ENCODE measurements at regions not wholly inside any gene's neighbourhood (a gene's known extent, or its start where the extent isn't known, plus 50 kb on each side); places are given as distances from the start of the nearest gene placed in this dataset.

- intact Hi-C loops (cut with micrococcal nuclease) = no loop called here
- Histone ChIP-seq H3K27ac (ENCODE audit: low read length) (no peak overlapping the region), H3K4me3 (ENCODE audit: low read length) (no peak overlapping the region), H4K20me1 (ENCODE audit: low read length) (no peaks in the 10 kb centered on the region), H3K9ac (ENCODE audit: low read length) (no peak overlapping the region), H3K79me2 (ENCODE audit: low read length) (no peaks in the 10 kb centered on the region), H3K9me3 (ENCODE audit: low read length) (no peaks in the 10 kb centered on the region), H2AFZ (ENCODE audit: low read length) (no peak overlapping the region), H3K4me1 (ENCODE audit: insufficient read depth, low read length) (no peaks in the 10 kb centered on the region), H3K4me2 (ENCODE audit: low read length) (no peak overlapping the region), H3K9me2 (replicated peaks; ENCODE audit: low read length) (no peaks in the 10 kb centered on the region), H3F3A (ENCODE audit: low read length, unreplicated experiment) (no peaks in the 10 kb centered on the region), H3K36me3 (ENCODE audit: low read depth, low read length) (no peaks in the 10 kb centered on the region), H3K27me3 (ENCODE audit: low read length) (peaks cover 7% of the 10 kb centered on the region)
- TF ChIP-seq EZH2 (IDR thresholded peaks at IDR 0.05; ENCODE audit: low read length, unreplicated experiment) (no peak), EZH2phosphoT487 (IDR thresholded peaks at IDR 0.05; ENCODE audit: borderline replicate concordance, low read length) (no peak), CTCF (conservative IDR thresholded peaks at IDR 0.05; ENCODE audit: low read depth, low read length) (no peak)
- ATAC-seq = no peak
- CTCF ChIA-PET = no interaction called here
- POLR2A ChIA-PET (ENCODE audit: unreplicated experiment) = no interaction called here
- DNase-seq = no peak
- BruUV-seq (replicated peaks) = no TSS peak
Observed at GRCh38 chr22:49643998-49644397, 183.7 kb downstream of the BRD1 start.

DNA sequence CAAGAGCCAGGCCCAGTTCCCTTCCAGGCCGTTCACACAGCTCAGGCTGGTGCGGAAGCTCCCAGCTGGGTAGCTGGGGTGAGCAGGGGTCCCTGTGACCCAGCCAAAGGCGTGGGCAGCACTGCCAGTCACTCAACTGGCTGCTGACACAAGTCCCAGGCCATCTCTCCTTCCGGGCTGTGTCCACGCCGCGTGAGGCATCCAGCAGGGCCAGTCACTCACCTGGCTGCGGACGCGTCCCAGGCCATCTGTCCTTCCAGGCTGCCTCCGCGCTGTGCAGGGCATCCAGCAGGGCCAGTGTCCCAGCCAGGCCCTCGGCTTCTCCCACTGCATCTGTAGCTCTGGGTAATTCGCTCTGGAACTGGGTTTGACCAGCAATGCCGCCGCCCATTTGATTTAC, 184.2 kb downstream of the BRD1 start:
- Histone ChIP-seq H3F3A (ENCODE audit: low read length, unreplicated experiment) (no peaks in the 10 kb centered on the region), H2AFZ (ENCODE audit: low read length) (no peak overlapping the region), H3K4me1 (ENCODE audit: insufficient read depth, low read length) (no peaks in the 10 kb centered on the region; the same call in 1 of the 2 replicates), H3K79me2 (ENCODE audit: low read length) (no peaks in the 10 kb centered on the region), H4K20me1 (ENCODE audit: low read length) (no peaks in the 10 kb centered on the region), H3K9me2 (replicated peaks; ENCODE audit: low read length) (no peaks in the 10 kb centered on the region), H3K9ac (ENCODE audit: low read length) (no peak overlapping the region), H3K4me2 (ENCODE audit: low read length) (no peak overlapping the region), H3K27me3 (ENCODE audit: low read length) (peaks cover 10% of the 10 kb centered on the region), H3K36me3 (ENCODE audit: low read depth, low read length) (no peaks in the 10 kb centered on the region), H3K4me3 (ENCODE audit: low read length) (no peak overlapping the region), H3K27ac (ENCODE audit: low read length) (no peak overlapping the region), H3K9me3 (ENCODE audit: low read length) (no peaks in the 10 kb centered on the region)
- DNase-seq = no peak
- BruUV-seq (replicated peaks) = no TSS peak
- ChIA-PET POLR2A (ENCODE audit: unreplicated experiment) (no interaction called here), CTCF (no interaction called here)
- TF ChIP-seq EZH2 (IDR thresholded peaks at IDR 0.05; ENCODE audit: low read length, unreplicated experiment) (no peak), EZH2phosphoT487 (IDR thresholded peaks at IDR 0.05; ENCODE audit: borderline replicate concordance, low read length) (no peak), CTCF (conservative IDR thresholded peaks at IDR 0.05; ENCODE audit: low read depth, low read length) (no peak)
- no peak for ATAC-seq
- intact Hi-C loops (cut with micrococcal nuclease) = no loop called here

- Histone ChIP-seq H3K4me2 (ENCODE audit: low read length) (no peak overlapping the region), H3K36me3 (ENCODE audit: low read depth, low read length) (no peaks in the 10 kb centered on the region), H3K4me3 (ENCODE audit: low read length) (no peak overlapping the region), H3K9ac (ENCODE audit: low read length) (no peak overlapping the region), H3K4me1 (ENCODE audit: insufficient read depth, low read length) (no peaks in the 10 kb centered on the region; the same call in 1 of the 2 replicates), H2AFZ (ENCODE audit: low read length) (no peak overlapping the region), H3K79me2 (ENCODE audit: low read length) (no peaks in the 10 kb centered on the region), H3F3A (ENCODE audit: low read length, unreplicated experiment) (no peaks in the 10 kb centered on the region), H4K20me1 (ENCODE audit: low read length) (no peaks in the 10 kb centered on the region), H3K9me3 (ENCODE audit: low read length) (no peaks in the 10 kb centered on the region), H3K27me3 (ENCODE audit: low read length) (peaks cover 8% of the 10 kb centered on the region; the same call in 1 of the 2 replicates), H3K27ac (ENCODE audit: low read length) (no peak overlapping the region), H3K9me2 (replicated peaks; ENCODE audit: low read length) (no peaks in the 10 kb centered on the region)
- no peak for DNase-seq
- TF ChIP-seq EZH2phosphoT487 (IDR thresholded peaks at IDR 0.05; ENCODE audit: borderline replicate concordance, low read length) = no peak
- no peak for TF ChIP-seq EZH2 (IDR thresholded peaks at IDR 0.05; ENCODE audit: low read length, unreplicated experiment)
- ChIA-PET CTCF (no interaction called here), POLR2A (ENCODE audit: unreplicated experiment) (no interaction called here)
- no TSS peak for BruUV-seq (replicated peaks)
- intact Hi-C loops (cut with micrococcal nuclease) = no loop called here
- no peak for ATAC-seq
Observed at GRCh38 chr22:49642741-49643140, 184.9 kb downstream of the BRD1 start.

Data from PC-3 (cell line).